ENCODE measurements at regions not wholly inside any gene's neighbourhood (a gene's known extent, or its start where the extent isn't known, plus 50 kb on each side); places are given as distances from the start of the nearest gene placed in this dataset.

- TF ChIP-seq, protein P1, sequence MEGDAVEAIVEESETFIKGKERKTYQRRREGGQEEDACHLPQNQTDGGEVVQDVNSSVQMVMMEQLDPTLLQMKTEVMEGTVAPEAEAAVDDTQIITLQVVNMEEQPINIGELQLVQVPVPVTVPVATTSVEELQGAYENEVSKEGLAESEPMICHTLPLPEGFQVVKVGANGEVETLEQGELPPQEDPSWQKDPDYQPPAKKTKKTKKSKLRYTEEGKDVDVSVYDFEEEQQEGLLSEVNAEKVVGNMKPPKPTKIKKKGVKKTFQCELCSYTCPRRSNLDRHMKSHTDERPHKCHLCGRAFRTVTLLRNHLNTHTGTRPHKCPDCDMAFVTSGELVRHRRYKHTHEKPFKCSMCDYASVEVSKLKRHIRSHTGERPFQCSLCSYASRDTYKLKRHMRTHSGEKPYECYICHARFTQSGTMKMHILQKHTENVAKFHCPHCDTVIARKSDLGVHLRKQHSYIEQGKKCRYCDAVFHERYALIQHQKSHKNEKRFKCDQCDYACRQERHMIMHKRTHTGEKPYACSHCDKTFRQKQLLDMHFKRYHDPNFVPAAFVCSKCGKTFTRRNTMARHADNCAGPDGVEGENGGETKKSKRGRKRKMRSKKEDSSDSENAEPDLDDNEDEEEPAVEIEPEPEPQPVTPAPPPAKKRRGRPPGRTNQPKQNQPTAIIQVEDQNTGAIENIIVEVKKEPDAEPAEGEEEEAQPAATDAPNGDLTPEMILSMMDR (IDR thresholded peaks at IDR 0.05): no peak
- no peak for TF ChIP-seq EP300 (IDR thresholded peaks at IDR 0.05)
These were observed 111.8 kb upstream of the TMC3 start for GRCh38 chr15:81485806-81486205.
